Osteoblast (primary cell): ENCODE measurements at regions not wholly inside any gene's neighbourhood (a gene's known extent, or its start where the extent isn't known, plus 50 kb on each side); places are given as distances from the start of the nearest gene placed in this dataset.
A peak's percentile ranks its signal among the peaks of the same experiment; 100 is the strongest.

Experiments used
- DNase-seq: peaks from one replicate; pipeline ENCODE4 v3.0.0; 2011; ENCODE audit warnings: low spot score, mixed read lengths; ENCODE audit not compliant: insufficient read length; ENCODE audit errors: missing footprints
- H2AFZ ChIP-seq: 2 replicates; pipeline ENCODE4 v1.6.0; 2011; ENCODE audit warnings: mild to moderate bottlenecking, low read length
- H3K27ac ChIP-seq: 2 replicates; pipeline ENCODE4 v1.5.1; 2011; ENCODE audit warnings: mild to moderate bottlenecking, low read depth, low read length, moderate library complexity
- H3K27me3 ChIP-seq: 2 replicates; pipeline ENCODE4 v1.6.0; 2012; ENCODE audit warnings: mild to moderate bottlenecking, control low read depth, inconsistent platforms, low read length, moderate library complexity; ENCODE audit not compliant: insufficient read depth
- H3K36me3 ChIP-seq: 2 replicates; pipeline ENCODE4 v1.5.1; 2011; ENCODE audit warnings: mild to moderate bottlenecking, low read length, control low read depth, moderate library complexity; ENCODE audit not compliant: insufficient read depth
- H3K4me1 ChIP-seq: 2 replicates; pipeline ENCODE4 v1.5.1; 2011; ENCODE audit warnings: mild to moderate bottlenecking, low read length, control low read depth, moderate library complexity; ENCODE audit not compliant: insufficient read depth
- H3K4me2 ChIP-seq: 2 replicates; pipeline ENCODE4 v1.6.0; 2011; ENCODE audit warnings: mild to moderate bottlenecking, low read length; ENCODE audit not compliant: insufficient read depth
- H3K4me3 ChIP-seq: fragments of 200-600 bp; sonication (generic); 3 replicates; pipeline ENCODE4 v1.5.1; 2012; ENCODE audit warnings: mild to moderate bottlenecking, low read length, inconsistent platforms; ENCODE audit not compliant: insufficient read depth
- H3K79me2 ChIP-seq: 2 replicates; pipeline ENCODE4 v1.6.0; 2012; ENCODE audit warnings: mild to moderate bottlenecking, low read length, control low read depth, inconsistent platforms; ENCODE audit not compliant: insufficient read depth
- H3K9me3 ChIP-seq: 2 replicates; pipeline ENCODE4 v1.5.1; 2011; ENCODE audit warnings: low read depth, low read length, control low read depth
- H4K20me1 ChIP-seq: 2 replicates; pipeline ENCODE4 v1.6.0; 2012; ENCODE audit warnings: mild to moderate bottlenecking, low read length, control low read depth; ENCODE audit not compliant: insufficient read depth
- CTCF ChIP-seq: IDR thresholded peaks from 2 replicates; pipeline ENCODE4 v1.5.1; 2011; ENCODE audit warnings: mild to moderate bottlenecking, low read depth, low read length, moderate library complexity; ENCODE audit errors: extremely low read depth

- no peaks in the 10 kb centered on the region for H3K36me3 ChIP-seq
- no peak overlapping the region for H3K4me2 ChIP-seq
- no peaks in the 10 kb centered on the region for H3K79me2 ChIP-seq
- no peaks in the 10 kb centered on the region for H3K27me3 ChIP-seq
- DNase-seq, result peak; percentile 17
- no peak overlapping the region for H3K4me3 ChIP-seq
- no peak overlapping the region for H2AFZ ChIP-seq
- H3K27ac ChIP-seq, result no peak overlapping the region
- no peaks in the 10 kb centered on the region for H3K4me1 ChIP-seq
- no peaks in the 10 kb centered on the region for H4K20me1 ChIP-seq
- H3K9me3 ChIP-seq, result no peaks in the 10 kb centered on the region
- TF ChIP-seq CTCF, result no peak
These were observed 107.8 kb upstream of the BCL6 start for GRCh38 chr3:187852842-187853730.

DNA sequence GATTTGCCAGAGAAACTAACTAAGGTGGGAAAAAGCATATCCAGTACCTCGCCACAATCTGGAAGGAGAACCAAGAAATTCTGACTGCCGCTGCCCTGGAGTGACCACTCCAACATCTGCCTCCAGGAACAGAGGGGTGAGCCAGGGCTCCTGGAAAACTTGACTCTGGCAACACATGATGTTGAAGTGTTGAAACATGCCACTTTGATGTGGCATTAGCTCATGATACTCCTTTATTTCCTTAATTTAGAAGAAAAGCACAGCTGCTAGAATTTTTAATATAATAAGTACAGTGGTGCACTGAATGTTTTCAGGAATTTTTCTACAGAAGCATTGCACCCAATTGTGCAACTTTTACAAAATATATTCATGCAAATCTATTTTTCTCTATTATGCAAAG is 109.9 kb upstream of the BCL6 start:
- Histone ChIP-seq H3K4me1 (no peaks in the 10 kb centered on the region), H2AFZ (no peak overlapping the region), H3K4me2 (no peak overlapping the region), H4K20me1 (no peaks in the 10 kb centered on the region), H3K27ac (no peak overlapping the region), H3K27me3 (no peaks in the 10 kb centered on the region), H3K36me3 (no peaks in the 10 kb centered on the region), H3K9me3 (no peaks in the 10 kb centered on the region), H3K79me2 (no peaks in the 10 kb centered on the region), H3K4me3 (no peak overlapping the region)
- DNase-seq, result no peak
- TF ChIP-seq CTCF, result no peak

- peak overlapping the region; percentile 29 for H2AFZ ChIP-seq
These were observed 111.3 kb upstream of the BCL6 start for GRCh38 chr3:187856555-187856954.

More at GRCh38 chr3:187856555-187856954, 111.3 kb upstream of the BCL6 start:
- no peak overlapping the region for H3K4me2 ChIP-seq
- H3K4me3 ChIP-seq, result no peak overlapping the region
- H3K9me3 ChIP-seq, result no peaks in the 10 kb centered on the region
- H3K79me2 ChIP-seq, result no peaks in the 10 kb centered on the region
- no peaks in the 10 kb centered on the region for H3K27me3 ChIP-seq
- no peaks in the 10 kb centered on the region for H3K4me1 ChIP-seq
- no peak overlapping the region for H3K27ac ChIP-seq
- no peak for DNase-seq
- no peaks in the 10 kb centered on the region for H3K36me3 ChIP-seq
- no peaks in the 10 kb centered on the region for H4K20me1 ChIP-seq
- TF ChIP-seq CTCF, result no peak
